Skeletal muscle cell (primary cell): ENCODE measurements at regions not wholly inside any gene's neighbourhood (a gene's known extent, or its start where the extent isn't known, plus 50 kb on each side); places are given as distances from the start of the nearest gene placed in this dataset.
"Not testable (repeated sequence)": the region's sequence is repeated elsewhere in the genome, so short reads cannot be mapped to it uniquely, and the experiment has no call there.

Experiments used
- DNase-seq: peaks from one replicate; pipeline ENCODE4 v3.0.0-alpha.2; 2010; ENCODE audit warnings: low read depth
- H3K4me3 ChIP-seq: 2 replicates; pipeline ENCODE4 v1.5.1; 2011; ENCODE audit warnings: low read depth, mild to moderate bottlenecking, control low read depth, low read length, moderate library complexity

DNA sequence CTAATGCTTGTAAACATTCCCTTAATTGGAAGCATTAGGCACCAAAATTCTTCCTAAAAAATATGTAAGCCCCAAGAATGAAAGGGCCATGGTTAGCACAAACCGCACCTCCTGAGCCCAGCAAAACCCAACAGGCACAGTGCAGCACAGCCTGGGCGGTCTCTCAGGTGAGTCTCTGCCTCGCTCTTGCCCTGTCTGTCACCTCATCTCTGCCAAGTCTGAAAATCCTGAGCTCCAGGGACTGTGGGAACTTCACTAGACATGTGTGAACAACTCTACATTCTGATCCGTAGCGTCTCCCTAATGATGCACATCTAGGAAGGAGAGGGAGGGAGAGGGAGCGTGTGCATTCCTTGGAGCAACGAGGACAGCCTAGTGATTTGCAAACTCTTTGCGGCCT, 88.8 kb upstream of the GJB6 start:
- H3K4me3 ChIP-seq = no peak overlapping the region
- DNase-seq = no peak

DNA sequence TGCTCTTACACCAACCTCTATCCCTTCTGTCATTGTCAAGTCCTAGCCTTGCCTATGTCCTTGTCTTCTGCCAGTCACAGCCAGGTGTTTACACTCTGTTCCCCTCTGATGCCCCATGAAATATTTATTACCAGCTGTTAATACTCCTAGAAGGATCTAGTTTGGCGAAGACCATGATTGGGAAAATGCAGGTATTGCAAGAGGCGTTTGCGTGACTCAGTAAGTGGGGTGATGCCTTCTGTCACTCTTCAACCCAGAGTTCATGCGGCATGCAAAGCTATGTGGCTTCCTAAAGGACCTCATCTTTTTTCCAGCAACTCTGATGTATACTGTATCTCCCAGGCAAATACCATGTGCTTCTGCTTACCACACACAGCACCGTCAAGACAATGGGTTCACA, 81.8 kb upstream of the GJB6 start:
- no peak for DNase-seq
- H3K4me3 ChIP-seq = no peak overlapping the region

DNA sequence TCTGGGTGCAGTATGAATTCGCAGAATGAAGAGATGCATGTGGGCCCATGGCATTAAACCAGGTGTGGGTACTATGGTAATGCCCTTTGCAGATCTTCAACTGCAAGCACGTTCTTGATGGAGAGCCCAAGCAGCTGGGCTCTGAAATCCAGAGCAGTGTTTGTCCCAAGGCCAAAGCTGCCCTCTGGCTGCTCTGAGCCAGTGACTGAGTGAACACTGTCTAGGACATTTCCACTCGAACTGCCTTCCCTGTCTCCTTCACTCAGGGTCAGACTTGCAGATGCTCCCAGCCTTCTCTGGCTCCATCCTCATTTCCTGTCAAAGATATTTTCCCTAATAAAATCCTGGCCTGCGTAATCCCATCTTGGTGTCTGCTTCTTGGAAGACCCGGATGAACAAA, 80.2 kb upstream of the GJB6 start:
- H3K4me3 ChIP-seq = no peak overlapping the region
- no peak for DNase-seq

DNA sequence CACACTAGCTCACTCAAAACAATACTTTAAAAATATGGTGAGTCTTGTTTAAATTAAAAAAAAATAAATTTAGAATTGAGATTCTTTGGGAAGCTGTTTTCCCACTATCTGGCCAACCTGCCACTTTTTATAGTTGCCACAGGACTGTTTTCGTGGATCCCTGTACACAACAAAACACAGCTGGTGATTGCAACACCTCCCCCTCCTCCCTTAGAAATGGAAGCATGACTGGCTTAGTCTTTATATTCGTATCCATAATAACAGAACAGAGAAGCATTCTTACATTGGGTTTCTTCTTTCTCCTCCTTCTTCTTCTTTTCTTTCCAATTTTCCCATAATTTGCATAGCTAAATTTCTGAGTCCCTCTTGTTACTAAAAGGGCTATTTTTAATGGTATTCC, 79.5 kb upstream of the GJB6 start:
- H3K4me3 ChIP-seq = no peak overlapping the region
- DNase-seq = no peak

DNA sequence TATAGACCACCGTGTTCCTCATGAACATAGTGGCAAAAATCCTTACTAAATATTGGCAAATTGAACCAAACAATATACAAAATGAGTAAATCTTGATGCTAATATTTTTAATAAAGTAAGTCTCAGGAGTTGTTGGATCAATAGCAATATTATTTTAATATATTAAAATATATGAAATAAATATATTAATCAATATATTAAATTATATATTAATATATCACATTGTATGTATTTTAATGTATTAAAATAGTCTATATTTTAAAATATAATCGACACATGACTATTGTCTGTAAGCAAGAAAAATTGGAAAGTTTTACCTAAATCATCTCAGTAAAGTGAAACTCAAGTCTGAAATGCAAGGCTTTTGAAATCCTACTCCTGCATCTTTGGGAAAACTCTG, 78.9 kb upstream of the GJB6 start:
- H3K4me3 ChIP-seq = no peak overlapping the region
- DNase-seq = no peak

DNA sequence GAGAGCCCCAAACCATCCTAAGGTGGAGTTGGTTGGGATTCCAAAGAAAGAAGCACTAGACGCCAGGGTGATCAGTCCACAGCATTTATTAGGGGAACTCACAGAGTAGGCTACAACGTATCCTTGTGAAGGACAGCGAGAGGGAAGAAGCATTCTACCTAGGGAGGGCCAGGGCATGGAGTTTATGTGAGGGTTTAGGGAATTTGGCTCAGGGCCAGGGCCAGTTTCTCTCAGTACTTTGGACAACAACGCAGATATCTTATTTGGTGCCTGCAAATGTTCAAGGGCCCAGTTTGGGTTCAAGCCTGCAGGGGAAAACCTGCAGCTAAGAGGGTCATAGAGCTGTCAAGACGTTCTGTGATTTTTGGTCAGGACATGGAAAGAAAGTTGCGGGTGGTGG, 73.9 kb upstream of the GJB6 start:
- no peak overlapping the region for H3K4me3 ChIP-seq
- DNase-seq = no peak

DNA sequence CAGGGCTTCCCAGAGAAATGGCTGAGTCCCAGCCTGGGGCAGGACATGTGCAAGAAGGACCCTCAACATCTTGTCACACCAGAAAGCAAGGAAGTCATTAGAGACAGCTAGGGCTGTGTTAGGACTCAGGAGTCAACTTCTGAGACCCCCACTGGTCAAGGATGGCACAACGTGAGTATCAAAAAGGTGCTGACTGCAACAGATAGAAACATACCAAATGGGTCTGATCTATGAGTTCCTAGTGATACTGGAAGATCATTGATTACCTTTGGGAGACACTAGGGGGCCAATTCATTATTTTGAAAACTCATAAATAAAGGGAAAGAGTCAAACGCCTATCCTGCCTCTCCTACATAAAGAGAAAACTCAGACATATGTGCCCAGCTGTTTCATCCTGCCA, 73.5 kb upstream of the GJB6 start:
- DNase-seq = no peak
- no peak overlapping the region for H3K4me3 ChIP-seq

DNA sequence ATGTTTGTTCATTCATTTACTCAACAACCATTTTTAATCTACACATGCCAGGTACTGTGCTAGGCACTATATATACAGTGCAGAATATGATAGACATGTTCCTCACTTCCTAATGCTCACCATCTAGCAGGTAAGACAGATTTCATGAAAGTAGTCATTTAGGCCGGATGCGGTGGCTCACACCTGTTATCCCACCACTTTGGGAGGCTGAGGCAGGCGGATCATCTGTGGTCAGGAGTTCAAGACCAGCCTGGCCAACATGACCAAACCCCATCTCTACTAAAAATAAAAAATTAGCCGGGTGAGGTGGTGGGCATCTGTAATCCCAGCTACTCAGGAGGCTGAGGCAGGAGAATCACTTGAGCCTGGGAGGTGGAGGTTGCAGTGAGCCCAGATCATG, 71.9 kb upstream of the GJB6 start:
- not testable (repeated sequence) for DNase-seq, H3K4me3 ChIP-seq

DNA sequence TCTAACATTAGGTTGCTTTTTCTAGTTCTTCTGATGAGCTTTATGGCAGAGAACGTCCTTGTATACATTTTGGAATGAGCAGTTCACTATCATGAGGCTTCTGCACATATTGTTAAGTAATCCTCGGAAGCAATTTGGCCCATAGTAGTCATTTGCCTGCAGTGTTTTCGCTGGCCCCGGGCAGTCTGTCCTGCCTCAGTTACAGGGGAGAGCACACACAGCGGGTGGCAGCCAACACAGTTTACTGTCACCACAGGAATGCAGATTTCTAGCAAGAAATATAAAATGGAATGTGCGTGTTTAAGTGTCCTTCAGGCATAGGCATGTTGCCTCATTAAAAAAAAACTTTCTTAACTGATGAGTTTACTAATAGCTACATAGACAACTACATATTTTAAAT, 71.5 kb upstream of the GJB6 start:
- no peak overlapping the region for H3K4me3 ChIP-seq
- no peak for DNase-seq

DNA sequence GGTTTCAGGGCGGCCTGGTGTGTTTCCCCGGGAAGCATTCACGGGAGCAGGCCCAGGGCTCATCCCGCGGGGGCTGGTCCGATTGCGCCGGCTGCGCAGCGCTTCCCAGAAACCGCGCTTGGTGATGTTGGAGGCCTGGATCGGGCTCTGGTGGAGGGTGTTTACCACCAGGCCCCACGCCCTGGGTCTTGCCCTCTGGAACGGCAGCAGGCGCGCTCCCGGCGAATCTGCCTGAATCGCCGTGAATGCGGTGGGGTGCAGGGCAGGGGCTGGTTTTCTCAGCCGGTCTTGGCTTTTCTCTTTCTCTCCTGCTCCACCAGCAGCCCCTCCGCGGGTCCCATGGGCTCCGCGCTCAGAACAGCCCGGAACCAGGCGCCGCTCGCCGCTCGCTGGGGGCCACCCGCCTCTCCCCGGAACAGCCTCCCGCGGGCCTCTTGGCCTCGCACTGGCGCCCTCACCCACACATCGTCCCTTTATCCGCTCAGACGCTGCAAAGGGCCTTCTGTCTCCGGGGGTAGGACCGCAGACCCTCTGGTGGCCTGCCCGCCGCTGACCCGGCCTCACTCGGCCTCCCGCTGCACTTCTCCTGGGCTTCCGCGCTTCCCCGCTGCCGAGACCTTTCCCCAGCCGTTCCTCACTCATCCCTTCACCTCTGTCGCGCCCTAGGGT, 69.4 kb upstream of the GJB6 start:
- H3K4me3 ChIP-seq = peak overlapping the region; percentile 23
- DNase-seq = no peak

DNA sequence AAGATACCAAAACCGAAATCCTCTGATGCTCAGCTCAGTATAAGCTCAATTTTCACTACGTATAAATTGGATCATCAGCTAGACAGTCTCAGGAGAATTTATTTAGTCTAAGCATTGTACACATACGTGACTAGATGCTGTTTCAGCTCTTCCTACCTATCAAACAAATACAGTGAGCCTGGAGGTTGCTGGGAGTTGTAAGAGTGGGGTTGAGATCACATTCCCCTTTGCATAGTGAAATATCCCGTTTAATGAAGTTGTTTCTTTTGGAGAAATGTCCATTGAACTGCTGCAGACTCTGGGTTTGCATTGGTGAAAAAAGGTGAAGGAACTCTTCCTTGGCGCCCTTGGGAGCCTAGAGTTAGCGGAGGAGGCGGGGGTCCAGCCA, 68.9 kb upstream of the GJB6 start:
- no peak overlapping the region for H3K4me3 ChIP-seq
- no peak for DNase-seq

DNA sequence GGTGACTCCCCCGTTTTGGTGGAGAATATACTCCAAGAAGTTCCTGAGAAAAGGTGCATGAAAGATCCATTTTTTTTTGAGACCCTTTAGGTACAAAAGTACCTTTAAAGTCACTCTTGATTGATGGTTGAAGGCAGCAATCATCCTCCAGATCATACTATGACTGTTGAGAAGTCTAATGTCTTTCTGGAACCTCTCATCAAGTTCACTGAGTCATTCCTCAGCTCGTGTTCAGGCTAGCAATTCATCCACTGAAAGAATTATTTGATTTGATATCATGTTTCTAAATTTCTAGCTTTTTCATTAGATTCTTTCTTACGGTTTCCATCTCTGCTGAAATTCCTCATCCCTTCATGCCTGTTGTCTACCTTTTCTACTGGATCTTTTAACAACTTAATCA, 65.1 kb upstream of the GJB6 start:
- H3K4me3 ChIP-seq = no peak overlapping the region
- no peak for DNase-seq

DNA sequence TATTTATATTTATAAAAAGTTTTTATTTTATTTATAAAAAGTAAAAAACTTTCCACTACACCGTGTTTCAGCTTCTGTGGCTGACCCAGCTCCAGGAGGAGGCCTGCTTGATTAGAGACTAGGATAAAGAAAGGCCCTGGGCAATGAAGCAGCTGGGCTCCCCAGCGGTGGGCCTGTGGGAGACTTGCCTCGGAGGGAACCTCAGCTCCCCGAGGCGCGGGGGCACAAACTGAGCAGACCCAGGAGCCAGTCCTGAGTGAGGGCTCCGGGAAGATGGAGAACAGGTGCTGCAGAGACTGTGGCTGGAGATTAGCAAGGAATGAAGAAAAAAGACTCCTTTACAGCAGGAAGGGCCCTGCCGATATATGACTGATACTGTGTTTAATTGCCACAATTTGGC, 63.8 kb upstream of the GJB6 start:
- DNase-seq = no peak
- no peak overlapping the region for H3K4me3 ChIP-seq

DNA sequence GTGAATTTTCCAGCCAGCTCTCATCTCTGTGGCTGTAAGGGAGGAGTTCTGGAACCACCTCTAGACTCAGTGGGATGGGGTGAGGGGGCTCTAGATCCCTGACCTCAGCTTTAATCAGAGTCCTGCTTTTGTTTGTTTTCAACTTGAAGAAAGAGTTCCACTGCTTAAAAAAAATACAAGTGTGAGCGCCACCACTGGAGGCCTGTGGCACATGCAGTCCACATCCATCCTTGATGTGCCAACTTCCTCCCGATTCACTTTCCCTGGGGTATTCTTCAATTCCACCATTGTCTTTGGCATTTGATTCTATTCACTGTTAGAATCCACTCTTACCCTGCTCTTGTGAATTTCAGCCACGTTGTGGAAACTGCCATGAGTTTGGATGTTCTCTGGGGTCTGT, 62.4 kb upstream of the GJB6 start:
- no peak for DNase-seq
- no peak overlapping the region for H3K4me3 ChIP-seq

DNA sequence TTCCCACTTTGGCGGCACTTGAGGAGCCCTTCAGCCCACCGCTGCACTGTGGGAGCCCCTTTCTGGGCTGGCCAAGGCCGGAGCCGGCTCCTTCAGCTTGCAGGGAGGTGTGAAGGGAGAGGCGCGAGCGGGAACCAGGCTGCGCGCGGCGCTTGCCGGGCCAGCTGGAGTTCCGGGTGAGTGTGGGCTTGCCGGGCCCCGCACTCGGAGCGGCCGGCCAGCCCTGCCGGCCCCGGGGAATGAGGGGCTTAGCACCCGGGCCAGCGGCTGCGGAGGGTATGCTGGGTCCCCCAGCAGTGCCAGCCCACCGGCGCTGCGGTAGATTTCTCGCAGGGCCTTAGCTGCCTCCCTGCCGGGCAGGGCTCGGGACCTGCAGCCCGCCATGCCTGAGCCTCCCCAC, 60.2 kb upstream of the GJB6 start:
- DNase-seq, H3K4me3 ChIP-seq: not testable (repeated sequence)

DNA sequence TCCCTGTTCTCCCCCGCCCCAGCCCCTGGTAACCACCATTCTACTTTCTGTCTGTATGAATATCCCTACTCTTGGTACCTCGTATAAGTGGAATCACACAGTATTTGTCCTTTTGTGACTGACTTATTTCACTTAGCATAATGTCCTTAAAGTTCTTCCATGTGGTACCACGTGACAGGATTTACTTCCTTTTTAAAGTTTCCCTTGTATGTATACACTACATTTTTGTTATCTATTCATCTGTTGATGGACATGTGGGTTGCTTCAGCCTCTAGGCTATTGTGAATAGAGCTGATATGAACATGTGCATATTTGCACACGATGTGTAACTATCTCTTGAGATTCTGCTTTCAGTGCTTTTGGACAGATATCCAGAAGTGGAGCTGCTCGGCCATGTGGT, 59.6 kb upstream of the GJB6 start:
- H3K4me3 ChIP-seq = no peak overlapping the region
- no peak for DNase-seq

DNA sequence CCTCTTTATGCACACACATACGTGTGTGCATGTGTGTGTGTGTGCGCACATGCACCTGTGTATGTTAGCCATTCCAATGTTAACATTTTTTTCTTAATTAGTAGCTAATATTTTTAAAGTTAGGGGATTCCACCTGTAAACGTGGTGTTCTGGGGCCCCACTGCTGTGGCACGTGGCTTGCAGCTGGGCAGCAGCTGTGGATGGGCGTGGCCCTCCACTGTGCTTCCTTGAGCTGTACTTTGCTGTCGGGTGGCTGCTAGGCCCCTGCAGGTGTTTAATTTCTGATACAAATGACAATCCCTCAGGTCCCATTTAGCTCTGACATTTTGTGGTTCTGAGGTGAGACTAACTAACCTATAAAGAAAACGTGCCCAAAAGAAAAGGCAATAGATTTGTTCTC, 58.9 kb upstream of the GJB6 start:
- DNase-seq = no peak
- no peak overlapping the region for H3K4me3 ChIP-seq

DNA sequence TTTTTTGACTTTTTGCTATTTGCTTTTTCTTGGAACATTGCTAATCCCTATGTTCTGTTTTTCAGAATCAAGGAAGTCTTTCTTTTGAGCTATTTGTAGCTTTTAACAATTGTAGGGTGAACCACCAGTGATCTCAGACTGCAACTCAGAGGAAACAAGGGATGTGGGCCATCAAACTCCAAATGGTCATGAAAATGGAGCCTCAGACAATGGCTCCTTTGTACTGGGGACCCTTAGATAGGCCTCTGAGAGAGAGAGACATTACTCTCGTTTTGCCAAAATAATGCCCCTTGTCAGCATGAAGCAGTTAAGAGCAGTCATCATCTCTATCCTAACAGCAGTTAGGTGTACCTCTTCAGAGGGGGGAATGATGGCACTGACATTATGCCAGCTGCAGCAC, 56.4 kb upstream of the GJB6 start:
- no peak overlapping the region for H3K4me3 ChIP-seq
- DNase-seq = no peak

DNA sequence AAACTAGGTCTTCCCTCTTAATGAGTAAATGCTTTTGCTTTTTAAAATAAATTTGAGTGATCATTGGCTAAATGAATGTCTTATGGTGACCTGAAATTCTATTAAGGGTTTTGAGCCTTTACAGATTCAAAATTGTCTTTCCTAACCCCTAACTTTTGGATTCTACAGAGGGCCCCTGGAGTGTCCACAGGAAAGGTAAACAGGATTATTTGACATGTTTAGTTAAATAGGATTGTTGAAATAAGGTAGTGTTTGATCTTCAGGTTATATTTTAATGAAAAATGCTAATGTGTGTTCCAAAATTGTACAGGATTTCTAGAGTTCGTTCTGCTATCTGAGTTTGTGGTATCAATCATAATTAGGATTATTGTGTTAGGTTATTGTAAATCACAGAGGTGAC, 55.9 kb upstream of the GJB6 start:
- no peak overlapping the region for H3K4me3 ChIP-seq
- DNase-seq = no peak

DNA sequence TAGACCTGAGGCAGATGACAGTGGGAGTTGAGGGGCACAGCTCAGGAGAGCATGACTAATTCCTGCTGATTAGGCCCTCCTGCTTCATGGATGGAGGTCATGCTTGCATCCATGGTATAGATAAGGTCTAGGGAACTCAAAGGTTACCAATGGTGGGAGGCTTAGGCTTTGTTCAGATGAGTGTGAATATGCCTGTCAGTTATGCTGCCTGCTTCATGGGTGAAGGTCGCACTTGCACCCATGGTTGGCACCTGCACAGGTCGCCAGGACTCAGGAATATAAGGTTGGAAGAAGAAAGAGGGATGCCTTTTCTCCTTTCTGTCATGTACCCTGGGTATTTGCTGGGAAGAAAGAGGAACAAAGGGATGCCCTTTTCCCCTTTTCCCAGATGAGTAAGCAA, 53.4 kb upstream of the GJB6 start:
- no peak for DNase-seq
- no peak overlapping the region for H3K4me3 ChIP-seq
